GM08714 (cell line): ENCODE measurements at regions not wholly inside any gene's neighbourhood (a gene's known extent, or its start where the extent isn't known, plus 50 kb on each side); places are given as distances from the start of the nearest gene placed in this dataset.

Experiments used
- H3K4me3 ChIP-seq: fragments of 200-500 bp; sonication (Bioruptor generic); 2 replicates; pipeline ENCODE4 v1.5.1; 2014; ENCODE audit warnings: mild to moderate bottlenecking, low read length, inconsistent platforms
- ZNF274 ChIP-seq: IDR thresholded peaks from 2 replicates; pipeline ENCODE4 v1.6.1; 2012; ENCODE audit warnings: mild to moderate bottlenecking, low read depth, low read length

DNA sequence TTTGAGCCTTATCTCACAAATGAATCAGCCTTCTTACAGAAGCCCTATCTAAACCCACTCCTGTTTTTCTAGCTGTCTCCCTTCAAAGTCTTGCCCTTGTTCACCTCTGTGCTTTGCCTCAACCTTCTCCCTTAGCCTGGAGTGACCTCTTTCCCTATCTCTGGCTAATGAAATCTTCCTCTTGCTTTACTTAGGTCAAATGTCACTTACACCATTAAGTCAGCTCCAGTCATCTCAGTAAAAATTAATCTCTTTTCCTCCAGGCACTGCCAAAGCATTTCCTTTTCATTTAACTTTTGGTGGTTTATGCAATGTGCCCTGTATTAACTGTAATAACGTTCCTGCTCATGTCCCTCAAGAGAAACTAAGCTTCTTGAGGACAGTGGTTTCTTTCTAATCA lies 596.5 kb upstream of the MIR17HG start:
- no peak overlapping the region for H3K4me3 ChIP-seq
- no peak for TF ChIP-seq ZNF274

DNA sequence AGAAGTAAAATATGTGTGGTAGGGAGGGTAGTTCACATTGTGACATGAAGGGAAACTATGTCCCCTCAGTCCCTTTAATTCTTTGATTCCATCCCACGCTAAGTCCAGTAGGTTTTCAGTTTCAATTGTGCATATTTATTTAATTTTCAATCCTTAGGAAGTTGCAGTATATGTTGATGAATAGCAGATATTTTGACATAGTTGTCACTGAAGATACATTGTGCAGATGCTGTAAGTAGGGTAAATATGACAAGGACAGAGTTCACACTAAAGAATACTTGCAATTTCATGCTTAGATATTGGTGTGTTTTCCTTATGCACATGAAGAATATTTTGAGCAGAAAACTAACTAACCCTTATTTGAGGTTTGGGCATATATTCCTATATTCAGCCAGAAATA lies 595.4 kb upstream of the MIR17HG start:
- TF ChIP-seq ZNF274 = no peak

DNA sequence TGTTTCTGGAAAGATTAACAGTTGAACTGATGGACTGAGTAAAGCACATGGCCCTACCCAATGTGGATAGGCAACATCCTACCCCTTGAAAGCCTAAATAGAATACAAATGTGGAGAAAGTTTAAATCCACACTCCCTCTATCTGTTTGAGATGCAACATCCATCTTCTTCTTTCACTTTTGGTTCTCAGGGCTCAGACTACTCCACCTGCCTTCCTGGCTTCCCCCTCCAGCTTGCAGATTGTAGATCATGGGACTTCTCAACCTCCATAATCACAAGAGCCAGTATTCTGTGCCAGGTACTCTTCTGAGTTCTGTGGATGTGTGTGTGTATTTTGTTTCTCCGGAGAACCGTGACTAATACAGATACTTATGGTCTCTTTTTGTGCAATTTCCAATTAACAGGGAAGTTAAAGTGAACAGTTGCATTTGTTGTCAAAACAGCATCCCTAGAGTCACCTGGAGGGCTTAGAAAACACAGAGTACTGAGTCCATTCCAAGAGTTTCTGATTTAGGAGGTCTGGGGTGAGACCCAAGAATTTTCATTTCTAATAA lies 590.3 kb upstream of the MIR17HG start:
- no peak overlapping the region for H3K4me3 ChIP-seq
- TF ChIP-seq ZNF274 = no peak

More for the DNA sequence above, 595.4 kb upstream of the MIR17HG start:
- H3K4me3 ChIP-seq = no peak overlapping the region

DNA sequence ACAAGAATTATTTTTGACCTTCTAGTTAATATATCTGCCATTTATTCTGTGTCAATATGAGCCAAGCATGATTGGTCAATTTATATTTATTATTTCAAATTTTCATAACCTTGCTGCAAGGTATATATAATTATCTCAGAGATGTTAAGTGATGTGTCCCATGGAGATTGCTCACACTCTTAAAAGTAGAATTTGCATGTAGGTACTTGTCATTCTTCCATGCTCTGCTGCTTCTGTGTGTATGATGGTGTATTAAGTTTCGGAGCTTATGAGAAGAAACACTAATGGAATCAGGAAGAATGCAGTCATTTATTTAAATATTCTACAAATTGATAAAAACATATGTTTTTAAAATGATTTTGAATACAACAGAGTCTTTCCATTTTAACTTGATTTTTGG lies 586.8 kb upstream of the MIR17HG start:
- H3K4me3 ChIP-seq = no peak overlapping the region
- no peak for TF ChIP-seq ZNF274

DNA sequence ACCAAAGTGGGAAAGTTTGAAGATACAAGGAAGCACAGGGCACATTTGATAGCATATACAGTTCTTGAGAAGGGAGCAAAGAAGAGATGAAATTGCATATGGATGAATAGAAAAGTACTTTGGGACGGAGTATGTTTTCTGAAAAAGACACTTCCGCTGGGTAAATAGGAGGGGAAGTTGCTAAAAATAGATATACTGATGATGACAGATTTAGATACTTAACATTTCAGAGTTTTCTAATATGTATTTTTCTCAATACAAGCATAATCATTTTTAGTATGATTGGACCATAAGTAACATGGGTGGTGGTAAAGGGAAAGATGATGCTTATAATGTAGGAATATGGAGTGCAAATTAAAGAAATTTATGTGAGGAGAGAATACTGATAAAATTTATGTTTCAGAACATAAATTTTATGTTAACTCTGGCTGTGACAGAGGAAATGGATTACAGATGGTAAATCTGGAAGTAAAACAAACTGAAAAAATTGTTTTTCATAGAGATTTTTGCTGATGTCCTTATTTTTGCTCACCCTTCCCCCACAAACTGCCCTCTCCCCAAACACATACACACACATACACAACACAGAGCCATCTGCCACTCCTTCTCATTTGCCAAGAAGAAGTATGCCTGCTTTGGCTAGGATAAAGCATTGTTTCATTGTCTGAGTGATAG lies 583.9 kb upstream of the MIR17HG start:
- no peak overlapping the region for H3K4me3 ChIP-seq
- TF ChIP-seq ZNF274 = no peak

DNA sequence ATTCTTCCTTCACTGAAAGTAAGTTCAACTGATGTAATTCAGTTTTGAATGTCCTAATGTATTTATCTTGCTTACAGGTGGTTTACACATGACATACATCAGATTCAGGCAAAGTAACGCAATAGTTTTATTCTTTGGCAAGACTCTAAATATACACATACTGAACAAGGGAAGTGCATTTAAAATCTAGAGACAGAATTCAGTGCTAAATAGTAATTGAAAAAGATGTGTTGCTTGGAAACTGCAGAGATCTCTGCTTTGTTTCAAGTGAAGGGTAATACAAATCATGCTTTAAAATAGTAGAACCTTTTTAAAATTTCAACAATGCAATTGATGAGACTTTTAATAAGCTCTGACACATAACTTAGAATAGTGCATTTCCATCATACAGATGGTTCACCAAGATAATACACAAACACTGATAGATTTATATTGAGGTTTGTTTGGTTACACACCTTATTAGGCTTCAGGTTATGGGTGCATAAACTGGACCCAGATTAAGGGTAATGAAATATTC lies 581.0 kb upstream of the MIR17HG start:
- H3K4me3 ChIP-seq = no peak overlapping the region
- no peak for TF ChIP-seq ZNF274

DNA sequence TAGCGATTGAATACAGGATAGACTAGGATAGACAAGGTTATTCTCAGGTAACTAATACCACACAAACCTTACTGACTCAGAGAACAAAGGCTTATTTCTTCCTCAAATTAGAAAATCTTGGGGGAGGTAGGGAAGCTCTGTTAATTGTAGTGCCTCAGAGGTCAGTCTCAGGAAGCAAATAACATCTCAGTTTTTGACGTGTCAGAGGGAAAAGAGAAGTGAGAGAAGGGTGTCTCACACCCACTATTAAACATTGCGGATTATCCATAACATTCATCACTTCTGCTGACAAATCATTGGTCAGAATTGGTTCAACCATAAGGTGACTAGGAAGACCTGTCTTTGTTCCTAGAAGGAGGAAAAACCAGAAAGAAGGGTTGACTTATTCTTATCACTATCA lies 579.4 kb upstream of the MIR17HG start:
- TF ChIP-seq ZNF274 = no peak
- H3K4me3 ChIP-seq = no peak overlapping the region

DNA sequence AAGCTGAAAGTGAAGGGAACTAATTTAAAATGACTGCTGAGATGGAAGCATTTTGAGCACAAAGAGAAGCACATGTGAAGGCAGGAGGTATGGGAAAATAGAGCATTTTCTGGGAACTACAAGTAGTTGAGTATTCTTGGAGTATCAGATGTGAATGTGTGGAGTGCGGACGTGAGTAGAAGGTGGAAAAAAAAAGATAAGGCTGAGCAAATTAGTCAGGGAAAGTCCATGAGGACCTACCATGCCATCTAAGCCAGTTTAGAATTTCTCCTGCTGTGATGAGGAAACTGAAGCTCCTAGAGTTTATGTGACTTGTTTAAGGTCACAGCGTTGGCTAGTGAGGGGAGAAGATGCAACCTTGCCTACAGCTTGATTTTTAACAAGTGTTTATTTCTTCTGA lies 578.1 kb upstream of the MIR17HG start:
- no peak for TF ChIP-seq ZNF274
- H3K4me3 ChIP-seq = no peak overlapping the region

DNA sequence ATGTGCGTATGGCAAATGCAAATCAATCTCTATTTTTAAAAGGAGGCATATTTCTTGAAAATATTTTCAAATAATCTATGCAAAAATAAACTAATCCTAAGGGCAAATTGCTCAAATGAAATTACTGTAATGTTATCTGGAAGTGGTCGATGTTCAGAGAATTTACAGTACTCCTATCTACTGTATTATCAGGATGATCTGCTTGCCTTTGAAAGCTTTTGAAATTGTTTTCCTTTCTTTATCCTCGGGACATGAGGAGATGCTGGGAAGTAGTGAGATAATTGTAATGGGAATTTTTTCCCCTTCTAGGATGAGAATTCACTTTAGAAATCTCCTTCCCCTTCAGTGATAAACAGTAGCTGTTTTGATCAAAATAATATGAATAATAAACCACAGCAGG lies 577.2 kb upstream of the MIR17HG start:
- H3K4me3 ChIP-seq = no peak overlapping the region
- TF ChIP-seq ZNF274 = no peak

DNA sequence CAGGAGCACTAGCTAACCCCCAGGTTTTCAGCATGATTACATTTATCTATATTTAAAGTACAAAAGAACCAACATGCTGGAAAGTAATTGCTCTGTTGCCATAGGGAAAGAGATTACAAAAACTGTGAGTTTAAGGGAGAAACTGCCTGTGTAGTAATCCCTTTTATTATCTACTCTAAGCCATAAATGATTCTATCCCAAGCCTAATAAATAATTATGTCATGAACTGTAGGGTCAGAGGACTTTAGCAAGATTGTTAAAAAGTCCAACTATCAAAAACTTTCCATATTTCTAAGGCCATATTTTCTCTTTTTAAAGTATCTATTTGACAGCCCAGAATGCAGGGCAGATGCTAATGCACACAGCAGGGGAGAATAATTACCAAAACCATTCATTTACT lies 573.8 kb upstream of the MIR17HG start:
- TF ChIP-seq ZNF274 = no peak
- H3K4me3 ChIP-seq = no peak overlapping the region

DNA sequence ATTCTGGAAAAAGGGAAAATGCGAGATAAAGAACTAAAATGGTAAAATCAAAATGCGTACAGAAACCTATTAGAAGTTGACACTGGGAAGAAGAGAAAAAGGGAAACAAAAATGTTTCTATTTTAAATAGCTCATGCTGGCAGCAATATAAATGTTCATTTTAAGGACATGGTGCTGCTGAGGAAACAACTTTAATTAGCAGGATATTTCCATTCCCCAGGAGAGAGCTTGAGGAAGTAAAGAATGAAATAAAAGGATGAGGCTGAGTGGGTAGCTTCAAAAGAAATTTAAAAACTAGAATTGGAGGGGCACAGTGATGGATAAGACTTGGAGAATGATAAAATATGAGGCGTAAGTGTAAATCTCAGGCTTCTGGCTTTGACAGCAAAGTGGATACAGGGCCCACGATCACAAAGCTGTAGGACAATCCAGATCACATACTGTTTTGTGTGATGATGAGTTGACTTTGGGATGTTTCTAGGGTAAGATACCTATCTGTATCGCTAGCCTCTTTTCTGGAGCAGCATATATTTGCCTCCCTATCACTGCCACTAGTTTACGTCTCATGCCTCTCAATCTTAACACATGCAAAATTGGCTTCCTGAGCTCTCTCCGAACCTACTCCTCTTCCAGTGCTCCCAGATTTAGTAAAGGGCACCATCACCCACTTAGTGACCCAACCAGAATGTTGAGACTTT lies 571.3 kb upstream of the MIR17HG start:
- no peak for TF ChIP-seq ZNF274
- H3K4me3 ChIP-seq = no peak overlapping the region

DNA sequence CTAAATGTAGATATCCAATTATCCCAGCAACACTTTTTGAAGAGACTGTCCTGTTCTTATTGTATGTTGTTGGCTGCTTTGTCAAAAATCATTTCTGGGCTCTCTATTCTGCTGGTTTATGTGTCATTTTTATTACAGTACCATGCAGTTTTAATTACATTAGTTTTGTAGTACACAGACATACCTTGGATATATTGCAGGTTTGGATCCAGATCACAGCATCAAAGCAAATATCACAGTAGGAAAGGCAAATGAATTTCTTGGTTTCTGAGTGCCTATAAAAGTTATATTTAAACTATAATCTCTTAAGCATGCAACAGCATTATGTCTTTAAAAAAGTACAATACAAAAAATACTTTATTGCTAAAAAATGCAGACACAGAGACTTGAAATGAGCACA lies 564.2 kb upstream of the MIR17HG start:
- TF ChIP-seq ZNF274 = no peak
- H3K4me3 ChIP-seq = no peak overlapping the region

DNA sequence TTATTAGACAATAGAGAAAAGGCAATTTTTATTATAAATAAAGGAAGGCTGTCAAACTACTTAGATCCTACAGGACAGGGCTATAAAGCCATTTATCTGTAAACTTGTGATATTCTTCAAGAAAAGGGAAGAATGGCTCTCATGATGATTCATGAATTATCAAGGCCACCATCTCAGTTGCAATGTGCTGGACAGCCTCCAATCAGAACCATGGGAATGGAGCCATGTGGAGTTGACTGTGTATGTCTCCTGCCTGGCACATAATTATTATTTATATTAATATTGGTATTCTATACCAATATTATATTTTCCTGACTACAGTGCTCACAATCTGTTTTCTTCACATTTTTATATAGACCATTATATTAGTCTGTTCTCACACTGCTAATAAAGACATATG lies 560.5 kb upstream of the MIR17HG start:
- no peak for TF ChIP-seq ZNF274

DNA sequence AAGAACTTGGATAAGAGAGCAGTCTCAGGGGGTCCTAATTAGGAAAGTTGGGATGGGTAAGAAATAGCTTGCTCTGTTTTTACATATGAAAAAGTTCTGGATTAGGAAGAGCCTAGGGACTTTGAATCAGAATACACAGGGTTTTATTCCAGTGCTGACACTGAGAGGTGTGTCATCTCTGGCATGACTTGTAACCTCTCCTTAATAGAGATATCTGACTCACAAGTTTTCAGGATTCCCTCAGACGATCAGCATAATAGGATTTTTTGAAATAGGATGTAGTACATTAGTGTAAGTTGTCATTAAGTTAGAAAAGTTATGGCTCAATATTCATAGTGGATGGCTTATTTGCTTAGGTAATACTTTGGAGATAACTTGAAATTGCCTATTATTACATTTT lies 555.2 kb upstream of the MIR17HG start:
- TF ChIP-seq ZNF274 = no peak
- H3K4me3 ChIP-seq = no peak overlapping the region

More for the DNA sequence above, 560.5 kb upstream of the MIR17HG start:
- no peak overlapping the region for H3K4me3 ChIP-seq

DNA sequence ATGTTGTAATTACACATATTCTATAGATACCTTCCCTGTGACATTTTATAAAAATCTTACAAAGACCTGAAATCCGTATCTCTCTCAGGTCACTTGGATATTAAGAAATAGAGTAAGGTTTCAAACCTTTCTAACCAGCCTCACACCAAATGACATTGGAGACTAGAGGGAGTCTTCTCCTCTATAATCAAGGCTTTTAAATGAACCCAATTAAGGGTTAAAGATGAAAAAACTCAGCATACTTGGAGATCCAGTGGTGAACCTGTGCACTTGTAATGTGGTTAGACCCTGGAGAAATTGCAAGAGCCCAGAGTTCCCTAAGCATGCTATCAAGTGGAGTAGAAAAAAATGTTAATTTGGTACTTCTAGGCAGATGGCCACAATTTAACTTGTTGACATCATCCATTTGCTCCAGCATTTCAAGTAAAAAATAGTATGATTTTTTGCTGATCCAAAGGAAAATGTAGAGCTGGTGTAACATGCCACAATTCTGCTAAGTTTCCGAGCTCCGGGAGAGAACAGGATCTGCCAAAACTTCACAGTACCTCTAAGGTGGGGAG lies 554.1 kb upstream of the MIR17HG start:
- no peak overlapping the region for H3K4me3 ChIP-seq
- TF ChIP-seq ZNF274 = no peak
